NCI-H748 (cell line): ENCODE measurements at regions not wholly inside any gene's neighbourhood (a gene's known extent, or its start where the extent isn't known, plus 50 kb on each side); places are given as distances from the start of the nearest gene placed in this dataset.

Experiments
- DNase-seq: peaks from one replicate; lab custom pipeline; 2025; ENCODE audit not compliant: unreplicated experiment; lab: John Stamatoyannopoulos, UW

GRCh38 chr18:41842886-41843285 lies 112.1 kb upstream of the PIK3C3 start:
- DNase-seq = no peak

- peak; percentile 21 for DNase-seq
Measured at GRCh38 chr18:41829647-41830516, 125.2 kb upstream of the PIK3C3 start.

DNA sequence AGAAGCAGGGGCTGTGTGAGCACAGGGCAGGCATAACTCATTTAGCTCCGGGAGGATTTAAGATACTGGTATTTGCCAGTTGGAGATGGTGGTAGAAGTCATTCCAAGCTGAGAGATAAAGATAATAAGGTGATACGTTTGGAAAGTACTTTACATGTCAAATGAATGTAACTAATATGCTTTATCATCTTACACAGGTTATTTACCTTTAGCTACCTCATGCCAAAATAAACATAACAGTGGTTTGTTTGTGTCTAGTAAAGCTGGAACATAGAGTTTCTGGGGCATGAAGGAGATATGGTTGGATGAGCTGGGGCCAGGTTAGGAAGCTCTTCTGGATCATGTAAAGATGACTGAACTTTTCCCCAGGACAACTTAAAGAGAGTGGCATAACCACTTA lies 126.9 kb upstream of the PIK3C3 start:
- DNase-seq = peak; percentile 86

- DNase-seq = no peak
Measured at GRCh38 chr18:41820784-41821183, 134.2 kb upstream of the PIK3C3 start.

DNA sequence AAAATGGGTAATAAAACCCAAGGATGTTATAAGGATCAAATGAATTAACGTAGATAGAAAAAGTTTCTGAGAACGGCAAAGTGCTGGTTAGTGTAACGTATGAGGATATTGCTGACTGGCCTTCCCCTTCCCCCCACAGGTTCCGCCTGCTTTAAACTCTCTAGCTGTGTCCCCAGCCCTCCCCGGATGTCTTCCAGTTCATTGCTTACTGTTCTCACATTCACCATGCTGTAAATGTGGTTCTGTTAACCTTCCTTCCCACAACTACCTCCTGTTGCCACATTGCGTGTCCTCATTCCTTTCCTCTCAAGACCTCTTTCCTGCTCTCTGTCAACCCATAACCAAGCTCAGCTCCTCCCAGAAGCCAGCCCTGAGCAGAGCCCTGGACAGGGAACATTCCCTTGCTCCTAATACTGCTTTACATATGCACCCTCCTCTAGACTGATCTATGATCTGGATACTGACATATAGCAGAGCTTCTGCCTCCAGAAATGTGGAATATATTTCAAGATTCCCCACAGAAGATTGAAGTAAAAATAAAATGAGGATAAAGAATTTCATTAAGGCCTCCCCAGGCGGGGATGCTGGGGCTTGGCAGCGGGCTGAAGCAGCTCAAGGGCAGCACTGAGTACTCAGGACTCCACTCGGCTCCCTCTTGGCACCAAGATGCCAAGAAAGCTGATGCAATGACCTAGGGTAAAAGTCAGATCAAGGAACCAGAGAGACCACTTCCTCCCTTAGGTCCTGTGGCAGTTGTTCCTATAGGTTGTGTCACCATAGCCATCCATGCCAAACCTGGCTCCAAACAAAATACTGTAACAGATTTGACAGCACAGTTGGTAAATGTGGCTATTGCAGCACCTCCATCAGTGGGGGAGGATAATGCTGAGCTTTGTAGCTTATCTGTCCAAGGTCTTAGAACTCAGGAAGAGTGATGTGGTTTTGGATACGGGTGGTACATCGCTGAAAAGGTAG lies 136.4 kb upstream of the PIK3C3 start:
- DNase-seq = no peak

- no peak for DNase-seq
Measured at GRCh38 chr18:41814651-41815050, 140.4 kb upstream of the PIK3C3 start.

- DNase-seq = peak; percentile 76
Measured at GRCh38 chr18:41809652-41810051, 145.4 kb upstream of the PIK3C3 start.

GRCh38 chr18:41805341-41805740 lies 149.7 kb upstream of the PIK3C3 start:
- DNase-seq = no peak

- DNase-seq = no peak
Measured at GRCh38 chr18:41798879-41799278, 156.2 kb upstream of the PIK3C3 start.

- no peak for DNase-seq
Measured at GRCh38 chr18:41790687-41791086, 164.3 kb upstream of the PIK3C3 start.

DNA sequence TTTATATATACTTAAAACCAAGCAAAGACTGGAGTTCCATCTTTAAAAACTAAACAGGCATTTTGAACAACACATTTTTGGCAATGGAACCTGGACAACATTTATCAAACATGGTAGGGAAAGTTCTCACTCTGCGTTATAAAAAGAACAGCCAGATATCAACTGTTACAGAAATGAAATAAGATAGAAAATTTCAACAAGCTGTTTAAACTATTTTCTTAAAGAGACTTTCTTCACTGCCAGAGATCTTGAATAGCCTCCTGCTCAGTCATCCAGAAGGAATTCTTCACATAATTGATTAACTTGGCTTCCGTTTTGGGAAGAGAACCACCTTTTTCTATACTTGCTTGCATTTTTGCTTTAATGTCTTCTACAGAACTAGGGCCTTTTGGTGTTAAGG lies 166.0 kb upstream of the PIK3C3 start:
- no peak for DNase-seq

- DNase-seq = no peak
Measured at GRCh38 chr18:41783879-41784278, 171.2 kb upstream of the PIK3C3 start.

- DNase-seq = no peak
Measured at GRCh38 chr18:41783065-41783818, 171.8 kb upstream of the PIK3C3 start.

DNA sequence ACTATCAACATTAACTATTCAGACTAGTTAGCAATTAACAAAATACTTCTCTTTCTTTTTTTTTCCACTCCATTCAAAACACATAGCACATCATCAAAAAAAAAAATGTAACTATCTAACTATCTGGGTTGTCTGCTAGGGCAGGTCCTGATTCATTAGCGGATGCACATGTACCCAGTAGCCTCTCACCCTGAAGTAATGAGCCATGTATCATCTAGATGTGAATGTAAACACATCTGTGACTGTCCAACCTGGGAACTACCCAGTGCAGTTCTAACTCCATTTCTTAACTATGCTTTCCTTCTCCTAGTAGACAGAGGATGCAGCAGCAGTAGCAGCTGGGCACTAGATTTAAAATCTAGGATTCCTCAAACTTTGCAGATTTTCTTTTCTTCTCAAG lies 183.1 kb upstream of the PIK3C3 start:
- DNase-seq = no peak

DNA sequence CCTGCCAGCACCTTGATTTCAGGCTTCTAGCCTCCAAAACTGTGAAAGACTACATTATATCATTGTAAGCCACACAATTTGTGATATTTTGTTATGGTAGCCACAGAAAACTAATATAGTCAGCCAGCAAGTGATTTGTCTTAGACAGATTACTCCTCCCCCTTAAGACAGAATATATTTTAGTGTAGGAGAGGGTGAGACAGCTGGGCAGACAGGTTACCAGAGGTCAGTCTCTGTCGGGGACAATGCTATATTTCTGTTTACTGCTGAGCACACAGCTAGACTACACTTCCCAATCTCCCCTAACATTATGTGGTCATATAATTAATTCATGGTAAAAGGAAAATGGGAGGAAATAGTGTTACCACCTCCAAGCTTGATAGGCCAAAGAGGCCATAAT lies 185.8 kb upstream of the PIK3C3 start:
- no peak for DNase-seq

GRCh38 chr18:41768467-41768866 lies 186.6 kb upstream of the PIK3C3 start:
- no peak for DNase-seq

DNA sequence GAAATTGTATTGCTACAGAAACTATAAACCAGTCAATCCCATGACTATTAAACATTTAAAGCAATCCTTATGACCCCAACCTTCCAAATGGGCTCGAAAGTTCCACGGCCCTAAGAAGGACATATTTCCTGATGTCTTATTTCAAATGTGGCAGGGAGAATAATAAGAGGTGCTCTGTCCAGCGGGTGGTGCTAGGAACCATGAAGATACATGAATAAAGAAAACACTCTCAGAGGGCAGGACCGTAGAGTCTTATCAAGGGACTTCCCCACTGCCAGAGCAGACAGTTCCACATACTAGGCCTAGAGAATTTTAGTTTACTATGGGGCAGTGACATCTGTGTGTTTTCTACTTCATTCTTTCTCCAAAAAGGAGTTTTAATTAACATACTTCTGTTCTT lies 187.1 kb upstream of the PIK3C3 start:
- peak; percentile 73 for DNase-seq

GRCh38 chr18:41765460-41765859 lies 189.6 kb upstream of the PIK3C3 start:
- DNase-seq = peak; percentile 64

GRCh38 chr18:41763361-41763760 lies 191.7 kb upstream of the PIK3C3 start:
- DNase-seq = no peak

- DNase-seq = no peak
Measured at GRCh38 chr18:41761333-41762018, 193.6 kb upstream of the PIK3C3 start.

GRCh38 chr18:41758534-41758933 lies 196.5 kb upstream of the PIK3C3 start:
- DNase-seq = no peak
